VCaP (cell line): ENCODE measurements at regions not wholly inside any gene's neighbourhood (a gene's known extent, or its start where the extent isn't known, plus 50 kb on each side); places are given as distances from the start of the nearest gene placed in this dataset.

ENCODE experiments used
- H3K27ac ChIP-seq: fragments of 450-650 bp; 2 replicates; pipeline ENCODE4 v1.5.1; 2017
- TF ChIP-seq, protein P1 (sequence below): fragments of 450-650 bp; conservative IDR thresholded peaks from 2 replicates; pipeline ENCODE4 v1.5.1; 2017; ENCODE audit warnings: mild to moderate bottlenecking, moderate library complexity

DNA sequence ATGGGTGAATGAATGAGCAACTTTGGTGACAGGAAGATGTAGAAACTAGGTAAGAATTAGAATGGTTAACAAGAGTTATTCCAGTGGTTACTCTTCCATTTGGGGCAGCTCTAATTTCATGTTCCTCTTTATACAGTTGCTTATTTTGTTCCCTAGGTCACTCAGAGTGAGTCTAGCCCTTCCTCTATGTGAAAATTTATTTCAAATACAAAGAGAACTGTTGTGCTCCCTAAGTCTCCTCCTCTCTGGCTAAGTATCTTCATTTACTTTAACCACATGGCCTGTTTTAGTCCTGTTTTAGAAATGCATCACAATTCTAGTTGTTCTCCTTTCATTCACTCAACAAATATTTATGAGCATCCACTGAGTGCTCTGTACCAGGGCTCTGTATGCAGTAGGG is 51.1 kb upstream of the HIF1A start:
- H3K27ac ChIP-seq, result peak overlapping the region; percentile 72
- TF ChIP-seq, protein P1, sequence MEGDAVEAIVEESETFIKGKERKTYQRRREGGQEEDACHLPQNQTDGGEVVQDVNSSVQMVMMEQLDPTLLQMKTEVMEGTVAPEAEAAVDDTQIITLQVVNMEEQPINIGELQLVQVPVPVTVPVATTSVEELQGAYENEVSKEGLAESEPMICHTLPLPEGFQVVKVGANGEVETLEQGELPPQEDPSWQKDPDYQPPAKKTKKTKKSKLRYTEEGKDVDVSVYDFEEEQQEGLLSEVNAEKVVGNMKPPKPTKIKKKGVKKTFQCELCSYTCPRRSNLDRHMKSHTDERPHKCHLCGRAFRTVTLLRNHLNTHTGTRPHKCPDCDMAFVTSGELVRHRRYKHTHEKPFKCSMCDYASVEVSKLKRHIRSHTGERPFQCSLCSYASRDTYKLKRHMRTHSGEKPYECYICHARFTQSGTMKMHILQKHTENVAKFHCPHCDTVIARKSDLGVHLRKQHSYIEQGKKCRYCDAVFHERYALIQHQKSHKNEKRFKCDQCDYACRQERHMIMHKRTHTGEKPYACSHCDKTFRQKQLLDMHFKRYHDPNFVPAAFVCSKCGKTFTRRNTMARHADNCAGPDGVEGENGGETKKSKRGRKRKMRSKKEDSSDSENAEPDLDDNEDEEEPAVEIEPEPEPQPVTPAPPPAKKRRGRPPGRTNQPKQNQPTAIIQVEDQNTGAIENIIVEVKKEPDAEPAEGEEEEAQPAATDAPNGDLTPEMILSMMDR, result no peak

- TF ChIP-seq, protein P1, result no peak
- peak overlapping the region; percentile 72 for H3K27ac ChIP-seq
Measured at GRCh38 chr14:61644834-61645233, 50.5 kb upstream of the HIF1A start.

- TF ChIP-seq, protein P1, result no peak
- peak overlapping the region; percentile 72 for H3K27ac ChIP-seq
Measured at GRCh38 chr14:61645247-61645646, 50.1 kb upstream of the HIF1A start.
